Psoas muscle (tissue), 7 donors: ENCODE measurements at regions not wholly inside any gene's neighbourhood (a gene's known extent, or its start where the extent isn't known, plus 50 kb on each side); places are given as distances from the start of the nearest gene placed in this dataset.

Experiments
- ATAC-seq, 4 donors: fragments of 200-7000 bp; cut with Tn5 transposase; one replicate each; pipeline ENCODE4 v1.9.1; 2020; ENCODE audit warnings: moderate library complexity in 3 of 4, mild to moderate bottlenecking in 2 of 4
- DNase-seq, 2 donors: peaks; one replicate each; pipeline ENCODE4 v3.0.0-alpha.2; 2020
- H3K27ac ChIP-seq: fragments of 200-600 bp; one replicate; pipeline ENCODE4 v1.8.0; 2022
- H3K27me3 ChIP-seq, 3 donors: fragments of 200-600 bp in 1 of 3; one replicate each; pipeline versions ENCODE4 v1.6.1 to v1.8.0; 2013 to 2022; ENCODE audit warnings: low read length in 2 of 3, mild to moderate bottlenecking in 2 of 3, moderate library complexity in 1 of 3; ENCODE audit not compliant: insufficient read depth in 3 of 3
- H3K36me3 ChIP-seq, 2 donors: fragments of 200-600 bp in 1 of 2; one replicate each; pipeline versions ENCODE4 v1.6.1 to v1.8.0; 2013 to 2022; ENCODE audit warnings: low read depth in 1 of 2, mild to moderate bottlenecking in 1 of 2, moderate library complexity in 1 of 2; ENCODE audit not compliant: insufficient read depth in 1 of 2
- H3K4me1 ChIP-seq: fragments of 200-600 bp; one replicate; pipeline ENCODE4 v1.8.0; 2022
- H3K4me3 ChIP-seq: fragments of 200-600 bp; one replicate; pipeline ENCODE4 v1.8.0; 2022; ENCODE audit warnings: mild to moderate bottlenecking
- H3K9me3 ChIP-seq: fragments of 200-600 bp; one replicate; pipeline ENCODE4 v1.8.0; 2022
- CTCF ChIP-seq: fragments of 200-600 bp; IDR thresholded peaks from one replicate; pipeline ENCODE4 v1.8.0; 2022; ENCODE audit warnings: antibody characterized with exemption
- WGBS, 3 donors: extraction: QIAGEN DNeasy Blood & Tissue Kit; methylation state at CpG; one replicate each; pipeline versions ENCODE4 v1.1.6 to v1.1.7; 2013; 5-methylcytosine and 5-hydroxymethylcytosine counted together
- intact Hi-C, 2 donors: fragments of 100-400 bp; cut with DNase I; formaldehyde crosslinking; loops; one replicate each; pipeline versions ENCODE4 v1.11.0 to v1.14.2; 2022
- donor health status: healthy with polysubstance abuse.
- donor health status: DM: no; HTN: no; CAD: no; lungs with moderate emphysema.
- donor health status: Bipolar disorder and iron deficiency.
- donor health status: healthy.
- donor health status: DM: yes; HTN: yes; CAD: no.
- donor health status: DM: no; HTN: no; CAD: no.
- donor health status: DM: yes; HTN: yes; CAD: no.

- no peak overlapping the region for H3K27ac ChIP-seq
- no peak for DNase-seq
- H3K9me3 ChIP-seq, result no peaks in the 10 kb centered on the region
- no peaks in the 10 kb centered on the region for H3K36me3 ChIP-seq
- TF ChIP-seq CTCF, result no peak
- no peaks in the 10 kb centered on the region for H3K27me3 ChIP-seq
- no peak for ATAC-seq
- WGBS, 3 donors, result 66 to 69% (median 67%) methylated on average over 1 of the region's 1 CpG
- no peak overlapping the region for H3K4me3 ChIP-seq
- intact Hi-C loops, result no loop called here
- no peaks in the 10 kb centered on the region for H3K4me1 ChIP-seq
These were observed 828.8 kb upstream of the SOX9 start for GRCh38 chr17:71292006-71292405.

- H3K27me3 ChIP-seq, result no peaks in the 10 kb centered on the region
- no peak for TF ChIP-seq CTCF
- H3K9me3 ChIP-seq, result no peaks in the 10 kb centered on the region
- H3K36me3 ChIP-seq, result no peaks in the 10 kb centered on the region
- intact Hi-C loops, result no loop called here
- H3K27ac ChIP-seq, result no peak overlapping the region
- DNase-seq (no peak), ATAC-seq (no peak)
- 91 to 97% (median 91%) methylated on average over 1 of the region's 1 CpG for WGBS, 3 donors
- no peak overlapping the region for H3K4me3 ChIP-seq
- no peaks in the 10 kb centered on the region for H3K4me1 ChIP-seq
These were observed 824.8 kb upstream of the SOX9 start for GRCh38 chr17:71296005-71296404.

- no peak for TF ChIP-seq CTCF
- ATAC-seq (no peak), DNase-seq (no peak)
- H3K36me3 ChIP-seq, result no peaks in the 10 kb centered on the region
- no peaks in the 10 kb centered on the region for H3K27me3 ChIP-seq
- H3K4me3 ChIP-seq, result no peak overlapping the region
- H3K4me1 ChIP-seq, result no peaks in the 10 kb centered on the region
- intact Hi-C loops, result no loop called here
- H3K27ac ChIP-seq, result no peak overlapping the region
- H3K9me3 ChIP-seq, result no peaks in the 10 kb centered on the region
These were observed 819.8 kb upstream of the SOX9 start for GRCh38 chr17:71301063-71301462.

- H3K27me3 ChIP-seq, result no peaks in the 10 kb centered on the region
- 65 to 72% (median 70%) methylated on average over 9 of the region's 9 CpGs for WGBS, 3 donors
- no peaks in the 10 kb centered on the region for H3K4me1 ChIP-seq
- no peak overlapping the region for H3K27ac ChIP-seq
- TF ChIP-seq CTCF, result no peak
- DNase-seq, result no peak
- H3K9me3 ChIP-seq, result no peaks in the 10 kb centered on the region
- no peaks in the 10 kb centered on the region for H3K36me3 ChIP-seq
- intact Hi-C loops, result no loop called here
- no peak overlapping the region for H3K4me3 ChIP-seq
- no peak for ATAC-seq
These were observed 817.9 kb upstream of the SOX9 start for GRCh38 chr17:71302721-71303549.
